IMR-90 (cell line): ENCODE measurements at regions not wholly inside any gene's neighbourhood (a gene's known extent, or its start where the extent isn't known, plus 50 kb on each side); places are given as distances from the start of the nearest gene placed in this dataset.

ENCODE experiments used
- ATAC-seq: fragments of 200-7000 bp; cut with Tn5 transposase; 2 replicates; pipeline ENCODE4 v1.9.1; 2020; ENCODE audit warnings: low read depth, mild to moderate bottlenecking, moderate library complexity
- BruUV-seq: library from RNA; stranded (reverse); fragments of 400-500 nt; replicated peaks from 2 replicates; lab custom pipeline; 2021; lab: Mats Ljungman, UMichigan
- CTCF ChIA-PET: fragments of 300-600 bp; formaldehyde crosslinking; extraction: SDS; loops from one replicate; lab custom pipeline; 2021; ENCODE audit warnings: antibody characterized with exemption; lab: Yijun Ruan, JAX
- POLR2A ChIA-PET: fragments of 300-600 bp; sonication (Branson Sonifier 250); formaldehyde crosslinking; loops from one replicate; lab custom pipeline; 2022; ENCODE audit warnings: antibody characterized with exemption; ENCODE audit not compliant: unreplicated experiment; lab: Charles Lee
- DNase-seq: peaks from one replicate; pipeline ENCODE4 v3.0.0; 2013
- H2AFZ ChIP-seq: replicated peaks from 2 replicates; pipeline ENCODE3; 2013; ENCODE audit warnings: low read length, mild to moderate bottlenecking; ENCODE audit not compliant: poor library complexity
- H2AK5ac ChIP-seq: 2 replicates; pipeline ENCODE4 v1.6.1; 2013; ENCODE audit warnings: low read depth, low read length, inconsistent platforms
- H2AK9ac ChIP-seq: replicated peaks from 2 replicates; pipeline ENCODE3; 2013; ENCODE audit warnings: mild to moderate bottlenecking, low read depth, low read length, moderate library complexity; ENCODE audit not compliant: poor library complexity
- H2BK120ac ChIP-seq: 2 replicates; pipeline ENCODE4 v1.6.1; 2013; ENCODE audit warnings: low read depth, low read length, inconsistent platforms
- H2BK15ac ChIP-seq: 3 replicates; pipeline ENCODE4 v1.6.1; 2013; ENCODE audit warnings: low read depth, low read length, inconsistent platforms
- H2BK20ac ChIP-seq: 2 replicates; pipeline ENCODE4 v1.6.1; 2013; ENCODE audit warnings: low read depth, mild to moderate bottlenecking, inconsistent platforms, low read length, moderate library complexity
- H2BK5ac ChIP-seq: 2 replicates; pipeline ENCODE4 v1.6.1; 2013; ENCODE audit warnings: mild to moderate bottlenecking, low read depth, low read length, inconsistent platforms; ENCODE audit not compliant: poor library complexity, severe bottlenecking
- H3K14ac ChIP-seq: replicated peaks from 2 replicates; pipeline ENCODE4 v1.6.1; 2013; ENCODE audit warnings: low read depth, low read length, inconsistent platforms
- H3K18ac ChIP-seq: 2 replicates; pipeline ENCODE4 v1.6.1; 2013; ENCODE audit warnings: low read depth, low read length, control low read depth
- H3K23ac ChIP-seq: 2 replicates; pipeline ENCODE4 v1.6.1; 2013; ENCODE audit warnings: low read depth, low read length, inconsistent platforms
- H3K27ac ChIP-seq: 2 replicates; pipeline ENCODE4 v1.5.1; 2013; ENCODE audit warnings: mild to moderate bottlenecking, control low read depth, low read length; ENCODE audit not compliant: insufficient read depth
- H3K27me3 ChIP-seq: 2 replicates; pipeline ENCODE4 v1.6.1; 2013; ENCODE audit warnings: low read length; ENCODE audit not compliant: control insufficient read depth, insufficient read depth
- H3K36me3 ChIP-seq: 2 replicates; pipeline ENCODE4 v1.6.1; 2013; ENCODE audit warnings: low read length, mixed read lengths; ENCODE audit not compliant: control insufficient read depth, insufficient read depth
- H3K4ac ChIP-seq: 2 replicates; pipeline ENCODE4 v1.6.1; 2013; ENCODE audit warnings: low read depth, low read length, inconsistent platforms
- H3K4me1 ChIP-seq: 2 replicates; pipeline ENCODE4 v1.6.1; 2013; ENCODE audit warnings: low read length, mixed read lengths; ENCODE audit not compliant: control insufficient read depth, insufficient read depth
- H3K4me2 ChIP-seq: 2 replicates; pipeline ENCODE4 v1.6.1; 2013; ENCODE audit warnings: low read depth, mild to moderate bottlenecking, control low read depth, low read length, moderate library complexity
- H3K4me3 ChIP-seq: 2 replicates; pipeline ENCODE4 v1.5.1; 2013; ENCODE audit warnings: low read depth, mild to moderate bottlenecking, control low read depth, low read length, moderate library complexity; ENCODE audit not compliant: insufficient read depth
- H3K56ac ChIP-seq: 2 replicates; pipeline ENCODE4 v1.6.1; 2013; ENCODE audit warnings: low read length, inconsistent platforms; ENCODE audit not compliant: insufficient read depth; ENCODE audit errors: extremely low read depth
- H3K79me1 ChIP-seq, 2 experiments: 2 replicates each; pipeline ENCODE4 v1.6.1; 2013; ENCODE audit warnings: low read length in 2 of 2, inconsistent platforms in 1 of 2, low read depth in 1 of 2
- H3K9ac ChIP-seq: 2 replicates; pipeline ENCODE4 v1.6.1; 2013; ENCODE audit warnings: low read depth, low read length, control low read depth
- H3K9me1 ChIP-seq: 2 replicates; pipeline ENCODE4 v1.6.1; 2013; ENCODE audit warnings: low read length, inconsistent platforms; ENCODE audit not compliant: insufficient read depth
- H3K9me3 ChIP-seq: 2 replicates; pipeline ENCODE4 v1.6.1; 2013; ENCODE audit warnings: low read length; ENCODE audit not compliant: control insufficient read depth, insufficient read depth
- H4K20me1 ChIP-seq: 2 replicates; pipeline ENCODE4 v1.6.1; 2013; ENCODE audit warnings: low read length, inconsistent platforms; ENCODE audit not compliant: insufficient read depth
- H4K5ac ChIP-seq: 2 replicates; pipeline ENCODE4 v1.6.1; 2013; ENCODE audit warnings: mild to moderate bottlenecking, low read depth, low read length, control low read depth
- H4K8ac ChIP-seq, 2 experiments: 2 replicates each; pipeline ENCODE4 v1.6.1; 2013; ENCODE audit warnings: low read depth in 2 of 2, low read length in 2 of 2, control low read depth in 1 of 2, inconsistent platforms in 1 of 2
- H4K91ac ChIP-seq: 2 replicates; pipeline ENCODE4 v1.6.1; 2013; ENCODE audit warnings: low read depth, low read length, inconsistent platforms; ENCODE audit not compliant: insufficient read depth
- MAFK ChIP-seq: IDR thresholded peaks from 2 replicates; pipeline ENCODE4 v1.6.1; 2012; ENCODE audit warnings: low read depth, low read length, improper control_type of control experiment
- MAZ ChIP-seq: IDR thresholded peaks from 2 replicates; pipeline ENCODE4 v1.6.1; 2012; ENCODE audit warnings: low read depth, mild to moderate bottlenecking, low read length, improper control_type of control experiment, moderate library complexity, borderline replicate concordance
- WGBS, 2 experiments: methylation state at CpG; one replicate each; pipeline versions ENCODE4 v1.1.5 to v1.1.7; 2013; ENCODE audit warnings: missing lambda C conversion rate in 2 of 2; ENCODE audit not compliant: insufficient read length in 1 of 2; ENCODE audit errors: extremely low coverage in 2 of 2; 5-methylcytosine and 5-hydroxymethylcytosine counted together
- dilution Hi-C: fragments of 300-500 bp; cut with HindIII; formaldehyde crosslinking; loops from one replicate; pipeline ENCODE4 v1.14.3; 2018; ENCODE audit warnings: low sequenced_read_pairs; ENCODE audit not compliant: unreplicated experiment
- in situ Hi-C: fragments of 300-500 bp; cut with MboI; formaldehyde crosslinking; loops from 3 replicates; pipeline ENCODE4 v1.14.3; 2019; ENCODE audit warnings: low sequenced_read_pairs, inconsistent platforms, mixed read lengths
- intact Hi-C: fragments of 100-400 bp; cut with micrococcal nuclease; formaldehyde crosslinking; loops from 2 replicates; pipeline ENCODE4 v1.10.0; 2022

GRCh38 chrX:109190542-109190941, 291.3 kb downstream of the GUCY2F start:
- Histone ChIP-seq H3K27me3 (peaks cover 4% of the 10 kb centered on the region; the same call in 1 of the 2 replicates), H3K27ac (no peak overlapping the region), H2BK15ac (no peak overlapping the region), H3K14ac (no peak overlapping the region), H2BK20ac (no peak overlapping the region), H3K23ac (no peak overlapping the region), H3K9me3 (no peaks in the 10 kb centered on the region; the same call in 1 of the 2 replicates), H2BK5ac (no peak overlapping the region), H4K91ac (no peak overlapping the region), H2AFZ (no peak overlapping the region), H3K56ac (no peak overlapping the region), H3K4me3 (no peak overlapping the region), H3K9ac (no peak overlapping the region), H4K8ac (no peak overlapping the region), H4K20me1 (no peaks in the 10 kb centered on the region), H2AK5ac (no peak overlapping the region), H3K4me2 (no peak overlapping the region), H3K18ac (no peak overlapping the region), H3K4me1 (no peaks in the 10 kb centered on the region), H4K5ac (no peak overlapping the region), H2BK120ac (no peak overlapping the region), H2AK9ac (no peak overlapping the region), H3K36me3 (no peaks in the 10 kb centered on the region), H3K4ac (no peak overlapping the region), H3K9me1 (no peaks in the 10 kb centered on the region), H3K79me1 (no peaks in the 10 kb centered on the region)
- dilution Hi-C loops, result no loop called here
- ATAC-seq, result no peak
- in situ Hi-C loops, result no loop called here
- ChIA-PET CTCF (no interaction called here), POLR2A (no interaction called here)
- WGBS, 2 experiments, result no CpG with 5 or more reads among the region's 1 CpG
- DNase-seq, result no peak
- no peak for TF ChIP-seq MAZ
- no peak for TF ChIP-seq MAFK
- BruUV-seq, result no TSS peak
- intact Hi-C loops, result no loop called here
